ENCODE measurements at regions not wholly inside any gene's neighbourhood (a gene's known extent, or its start where the extent isn't known, plus 50 kb on each side); places are given as distances from the start of the nearest gene placed in this dataset.

GRCh38 chr13:50576156-50576555, 267.3 kb downstream of the DLEU7 start:
- ChIA-PET POLR2A (no interaction called here), CTCF (interaction anchor here (0.7 to 1.5 kb wide), 3 partner anchors 10 to 1374 kb away, joined by 3 to 4 read pairs (median 3); no protein-coding TSS in a partner anchor)
- intact Hi-C loops (cut with DNase I, micrococcal nuclease), result no loop called here
- H3K9me3 Mint-ChIP-seq (ENCODE audit: low read depth), result peaks cover 3% of the 10 kb centered on the region
- ATAC-seq, result no peak
- no peak overlapping the region for H3K4me3 Mint-ChIP-seq
- peaks cover 3% of the 10 kb centered on the region for H3K4me1 Mint-ChIP-seq
- no peak for DNase-seq
- peaks cover 2% of the 10 kb centered on the region for H3K27me3 Mint-ChIP-seq
- no peaks in the 10 kb centered on the region for H3K36me3 Mint-ChIP-seq (ENCODE audit: low read depth)
- H3K27ac Mint-ChIP-seq, result no peak overlapping the region

DNA sequence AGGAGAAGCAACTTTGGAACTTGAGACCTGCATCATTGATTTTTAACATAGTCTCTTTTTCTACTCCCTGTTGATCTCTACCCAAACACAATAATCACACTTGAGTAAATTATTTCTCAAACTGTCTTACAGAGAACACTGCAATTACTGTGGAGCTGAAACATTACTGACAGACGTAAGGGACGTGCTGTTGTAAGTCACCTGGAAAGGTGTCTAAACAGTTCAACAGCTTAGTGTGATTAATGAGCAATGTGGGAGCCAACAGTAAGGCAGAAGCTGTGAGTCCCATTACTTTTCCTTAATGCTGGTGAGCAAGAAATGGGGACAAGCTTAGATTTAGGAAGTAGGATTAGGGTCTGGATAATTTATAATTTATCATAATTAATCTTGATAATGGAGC, 265.7 kb downstream of the DLEU7 start:
- DNase-seq (no peak), ATAC-seq (no peak)
- intact Hi-C loops (cut with DNase I, micrococcal nuclease), result no loop called here
- ChIA-PET CTCF (interaction anchor here (0.7 kb wide), 1 partner anchor 497 kb away, joined by 3 read pairs; no protein-coding TSS in a partner anchor), POLR2A (no interaction called here)
- H3K36me3 Mint-ChIP-seq (ENCODE audit: low read depth), result no peaks in the 10 kb centered on the region
- H3K27me3 Mint-ChIP-seq, result no peaks in the 10 kb centered on the region
- H3K4me1 Mint-ChIP-seq, result peaks cover 3% of the 10 kb centered on the region
- H3K4me3 Mint-ChIP-seq, result no peak overlapping the region
- no peaks in the 10 kb centered on the region for H3K9me3 Mint-ChIP-seq (ENCODE audit: low read depth)
- H3K27ac Mint-ChIP-seq, result no peak overlapping the region

DNA sequence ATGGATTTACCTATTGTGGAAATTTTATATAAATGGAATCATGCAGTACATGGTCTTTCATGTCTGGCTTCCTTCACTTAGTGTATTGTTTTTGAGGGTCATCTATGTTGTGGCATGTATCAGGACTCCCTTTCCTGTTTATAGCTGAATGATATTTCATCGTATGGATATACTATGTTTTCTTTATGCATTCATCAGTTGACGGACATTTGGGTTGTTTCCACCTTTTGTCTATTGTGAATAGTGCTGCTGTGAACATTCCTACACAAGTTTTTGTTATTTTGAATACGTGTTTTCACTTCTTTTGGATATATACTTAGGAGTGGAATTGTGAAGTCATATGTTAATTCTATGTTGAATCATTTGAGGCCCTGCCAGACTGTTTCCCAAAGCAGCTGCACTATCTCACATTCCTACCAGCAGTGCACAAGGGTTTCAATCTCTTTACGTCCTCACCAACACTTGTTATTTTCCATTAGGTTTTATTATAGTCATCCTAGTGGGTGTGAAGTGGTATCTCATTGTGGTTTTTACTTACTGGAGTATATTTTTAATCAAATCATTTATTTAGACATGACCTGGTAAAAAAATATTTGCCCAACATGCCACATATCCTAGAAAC, 262.7 kb downstream of the DLEU7 start:
- Mint-ChIP-seq H3K9me3 (ENCODE audit: low read depth) (no peaks in the 10 kb centered on the region), H3K36me3 (ENCODE audit: low read depth) (no peaks in the 10 kb centered on the region), H3K27me3 (no peaks in the 10 kb centered on the region), H3K27ac (no peak overlapping the region), H3K4me3 (no peak overlapping the region), H3K4me1 (peaks cover 3% of the 10 kb centered on the region)
- no peak for DNase-seq
- POLR2A ChIA-PET, result no interaction called here
- intact Hi-C loops (cut with DNase I, micrococcal nuclease), result no loop called here
- CTCF ChIA-PET, result interaction anchor here (0.7 to 1.2 kb wide), 2 partner anchors 10 to 107 kb away, joined by 4 to 5 read pairs; no protein-coding TSS in a partner anchor
- ATAC-seq, result no peak

- H3K4me3 Mint-ChIP-seq, result no peak overlapping the region
- intact Hi-C loops (cut with DNase I, micrococcal nuclease), result no loop called here
- H3K4me1 Mint-ChIP-seq, result peaks cover 3% of the 10 kb centered on the region
- DNase-seq, result no peak
- no peaks in the 10 kb centered on the region for H3K9me3 Mint-ChIP-seq (ENCODE audit: low read depth)
- no peaks in the 10 kb centered on the region for H3K27me3 Mint-ChIP-seq
- no peaks in the 10 kb centered on the region for H3K36me3 Mint-ChIP-seq (ENCODE audit: low read depth)
- ChIA-PET CTCF (interaction anchor here (0.7 to 1.2 kb wide), 2 partner anchors 9 to 107 kb away, joined by 4 to 5 read pairs; no protein-coding TSS in a partner anchor), POLR2A (no interaction called here)
- no peak for ATAC-seq
- H3K27ac Mint-ChIP-seq, result no peak overlapping the region
Observed at GRCh38 chr13:50581586-50582196, 261.8 kb downstream of the DLEU7 start.

- DNase-seq (no peak), ATAC-seq (no peak)
- H3K36me3 Mint-ChIP-seq (ENCODE audit: low read depth), result no peaks in the 10 kb centered on the region
- H3K4me1 Mint-ChIP-seq, result peaks cover 7% of the 10 kb centered on the region
- no peak overlapping the region for H3K4me3 Mint-ChIP-seq
- POLR2A ChIA-PET, result no interaction called here
- H3K27me3 Mint-ChIP-seq, result no peaks in the 10 kb centered on the region
- H3K9me3 Mint-ChIP-seq (ENCODE audit: low read depth), result no peaks in the 10 kb centered on the region
- H3K27ac Mint-ChIP-seq, result no peak overlapping the region
- intact Hi-C loops (cut with DNase I, micrococcal nuclease), result no loop called here
- CTCF ChIA-PET, result no interaction called here
Observed at GRCh38 chr13:50584856-50585580, 258.5 kb downstream of the DLEU7 start.

- H3K4me1 Mint-ChIP-seq, result peaks cover 4% of the 10 kb centered on the region
- H3K27me3 Mint-ChIP-seq, result no peaks in the 10 kb centered on the region
- intact Hi-C loops (cut with DNase I, micrococcal nuclease), result no loop called here
- ChIA-PET CTCF (interaction anchor here (0.6 kb wide), 1 partner anchor 550 kb away, joined by 3 read pairs; no protein-coding TSS in a partner anchor), POLR2A (no interaction called here)
- ATAC-seq, result no peak
- no peak overlapping the region for H3K27ac Mint-ChIP-seq
- H3K4me3 Mint-ChIP-seq, result no peak overlapping the region
- H3K9me3 Mint-ChIP-seq (ENCODE audit: low read depth), result no peaks in the 10 kb centered on the region
- no peaks in the 10 kb centered on the region for H3K36me3 Mint-ChIP-seq (ENCODE audit: low read depth)
- no peak for DNase-seq
Observed at GRCh38 chr13:50585674-50586413, 257.6 kb downstream of the DLEU7 start.

GRCh38 chr13:50586414-50587083, 256.9 kb downstream of the DLEU7 start:
- ChIA-PET CTCF (interaction anchor here (0.6 kb wide), 1 partner anchor 550 kb away, joined by 3 read pairs; no protein-coding TSS in a partner anchor), POLR2A (no interaction called here)
- no peaks in the 10 kb centered on the region for H3K9me3 Mint-ChIP-seq (ENCODE audit: low read depth)
- H3K4me3 Mint-ChIP-seq, result no peak overlapping the region
- no peak overlapping the region for H3K27ac Mint-ChIP-seq
- peaks cover 4% of the 10 kb centered on the region for H3K4me1 Mint-ChIP-seq
- no peak for DNase-seq
- no peak for ATAC-seq
- no peaks in the 10 kb centered on the region for H3K27me3 Mint-ChIP-seq
- intact Hi-C loops (cut with DNase I, micrococcal nuclease), result no loop called here
- no peaks in the 10 kb centered on the region for H3K36me3 Mint-ChIP-seq (ENCODE audit: low read depth)

- Mint-ChIP-seq H3K36me3 (ENCODE audit: low read depth) (no peaks in the 10 kb centered on the region), H3K4me1 (peaks cover 4% of the 10 kb centered on the region), H3K9me3 (ENCODE audit: low read depth) (no peaks in the 10 kb centered on the region), H3K27me3 (no peaks in the 10 kb centered on the region), H3K4me3 (no peak overlapping the region), H3K27ac (no peak overlapping the region)
- ATAC-seq, result no peak
- POLR2A ChIA-PET, result interaction anchor here (0.7 kb wide), 1 partner anchor 108 kb away, joined by 3 read pairs; no protein-coding TSS in a partner anchor
- intact Hi-C loops (cut with DNase I, micrococcal nuclease), result no loop called here
- no peak for DNase-seq
- CTCF ChIA-PET, result interaction anchor here (0.6 kb wide), 1 partner anchor 114 kb away, joined by 3 read pairs; no protein-coding TSS in a partner anchor
Observed at GRCh38 chr13:50587115-50587514, 256.4 kb downstream of the DLEU7 start.

- Mint-ChIP-seq H3K4me3 (no peak overlapping the region), H3K36me3 (ENCODE audit: low read depth) (no peaks in the 10 kb centered on the region), H3K27me3 (no peaks in the 10 kb centered on the region), H3K27ac (no peak overlapping the region), H3K4me1 (peaks cover 6% of the 10 kb centered on the region), H3K9me3 (ENCODE audit: low read depth) (no peaks in the 10 kb centered on the region)
- intact Hi-C loops (cut with DNase I, micrococcal nuclease), result no loop called here
- POLR2A ChIA-PET, result interaction anchor here (0.7 kb wide), 2 partner anchors 69 to 108 kb away, joined by 3 to 4 read pairs; no protein-coding TSS in a partner anchor
- CTCF ChIA-PET, result interaction anchor here (0.6 kb wide), 1 partner anchor 113 kb away, joined by 3 read pairs; no protein-coding TSS in a partner anchor
- ATAC-seq (no peak), DNase-seq (no peak)
Observed at GRCh38 chr13:50587645-50588373, 255.7 kb downstream of the DLEU7 start.

GRCh38 chr13:50588491-50589130, 254.9 kb downstream of the DLEU7 start:
- ATAC-seq, result peak; percentile 33
- Mint-ChIP-seq H3K9me3 (ENCODE audit: low read depth) (no peaks in the 10 kb centered on the region), H3K4me3 (no peak overlapping the region), H3K36me3 (ENCODE audit: low read depth) (no peaks in the 10 kb centered on the region), H3K27ac (no peak overlapping the region), H3K4me1 (peaks cover 14% of the 10 kb centered on the region), H3K27me3 (no peaks in the 10 kb centered on the region)
- no peak for DNase-seq
- ChIA-PET POLR2A (no interaction called here), CTCF (no interaction called here)
- intact Hi-C loops (cut with DNase I, micrococcal nuclease), result no loop called here

Data from activated CD4-positive, alpha-beta T cell treated with anti-CD3 and anti-CD28 coated beads for 36 hours (primary cell).